T47D (cell line): ENCODE measurements at regions not wholly inside any gene's neighbourhood (a gene's known extent, or its start where the extent isn't known, plus 50 kb on each side); places are given as distances from the start of the nearest gene placed in this dataset.

Experiments
- DNase-seq, 2 experiments: peaks; one replicate each; pipeline versions ENCODE4 v3.0.0 to v3.0.0-alpha.2; 2011 to 2012; ENCODE audit warnings: low read depth in 1 of 2, low spot score in 1 of 2
- JUND ChIP-seq: IDR thresholded peaks from 2 replicates; pipeline ENCODE4 v1.6.1; 2012; ENCODE audit warnings: low read depth
- in situ Hi-C: cut with HindIII; loops from 2 replicates; pipeline ENCODE4 v1.10.0; 2016; ENCODE audit warnings: low sequenced_read_pairs, low pct_unique_long_range_greater_than_20kb

- no peak for DNase-seq
- TF ChIP-seq JUND, result no peak
- in situ Hi-C loops, result no loop called here
Observed at GRCh38 chr12:19066475-19067001, 63.0 kb upstream of the PLEKHA5 start.

DNA sequence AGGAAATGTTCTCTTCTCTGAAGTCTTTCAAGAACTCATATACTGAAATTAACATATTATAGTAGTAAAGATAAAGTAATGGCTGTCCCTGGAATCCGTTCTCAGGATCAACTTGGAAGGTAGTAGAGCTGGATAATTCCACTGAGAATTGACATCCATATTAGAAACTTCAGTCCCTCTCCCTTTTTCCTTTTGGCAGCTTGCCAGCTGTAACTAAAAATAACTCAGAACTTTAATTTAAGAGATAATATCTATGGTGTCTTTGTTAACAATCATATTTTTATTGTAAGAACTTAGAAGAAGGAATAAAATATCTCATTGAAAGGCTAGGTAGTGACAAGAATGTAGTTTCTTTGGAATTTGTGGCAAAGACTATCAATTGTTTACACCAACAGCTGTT lies 61.4 kb upstream of the PLEKHA5 start:
- no peak for DNase-seq
- in situ Hi-C loops, result no loop called here
- TF ChIP-seq JUND, result no peak

- no peak for TF ChIP-seq JUND
- DNase-seq, result no peak
- in situ Hi-C loops, result no loop called here
Observed at GRCh38 chr12:19070341-19070740, 59.2 kb upstream of the PLEKHA5 start.

GRCh38 chr12:19074700-19075099 lies 54.8 kb upstream of the PLEKHA5 start:
- no peak for TF ChIP-seq JUND
- no peak for DNase-seq
- in situ Hi-C loops, result no loop called here

GRCh38 chr12:19075711-19076340 lies 53.7 kb upstream of the PLEKHA5 start:
- no peak for DNase-seq
- TF ChIP-seq JUND, result no peak
- in situ Hi-C loops, result no loop called here
